GM12878 (cell line): ENCODE measurements at regions not wholly inside any gene's neighbourhood (a gene's known extent, or its start where the extent isn't known, plus 50 kb on each side); places are given as distances from the start of the nearest gene placed in this dataset.

Source experiments
- DPF2 ChIP-seq: fragments of 450-650 bp; IDR thresholded peaks from 2 replicates; pipeline ENCODE4 v1.6.1; 2017; ENCODE audit warnings: mild to moderate bottlenecking
- EZH2 ChIP-seq: IDR thresholded peaks from 2 replicates; pipeline ENCODE4 v1.6.1; 2012; ENCODE audit warnings: low read depth, mild to moderate bottlenecking, control low read depth, inconsistent platforms, low read length, borderline replicate concordance; ENCODE audit not compliant: control insufficient read depth
- FOXK2 ChIP-seq: fragments of 450-650 bp; IDR thresholded peaks from 2 replicates; pipeline ENCODE4 v1.6.1; 2017; ENCODE audit warnings: mild to moderate bottlenecking, moderate library complexity
- GABPA ChIP-seq: IDR thresholded peaks from 2 replicates; pipeline ENCODE4 v1.6.1; 2014; ENCODE audit warnings: antibody characterized with exemption, low read depth, mild to moderate bottlenecking, inconsistent platforms
- PKNOX1 ChIP-seq: fragments of 450-650 bp; IDR thresholded peaks from 2 replicates; pipeline ENCODE4 v1.6.1; 2016; ENCODE audit warnings: mild to moderate bottlenecking
- POLR2AphosphoS2 ChIP-seq: IDR thresholded peaks from 2 replicates; pipeline ENCODE4 v1.6.1; 2011; ENCODE audit warnings: low read depth, mild to moderate bottlenecking, low read length, improper control_type of control experiment, moderate library complexity
- RFX5 ChIP-seq: IDR thresholded peaks from 2 replicates; pipeline ENCODE4 v1.6.1; 2011; ENCODE audit warnings: low read depth, low read length, improper control_type of control experiment
- SIN3A ChIP-seq: IDR thresholded peaks from 2 replicates; pipeline ENCODE4 v1.6.1; 2012; ENCODE audit warnings: low read depth, low read length, improper control_type of control experiment
- WRNIP1 ChIP-seq: IDR thresholded peaks from 2 replicates; pipeline ENCODE4 v1.6.1; 2011; ENCODE audit warnings: low read depth, low read length, improper control_type of control experiment, borderline replicate concordance
- ZNF384 ChIP-seq: IDR thresholded peaks from 2 replicates; pipeline ENCODE4 v1.6.1; 2012; ENCODE audit warnings: low read depth, mild to moderate bottlenecking, low read length, improper control_type of control experiment, borderline replicate concordance
- ZZZ3 ChIP-seq: IDR thresholded peaks from 2 replicates; pipeline ENCODE4 v1.6.1; 2011; ENCODE audit warnings: low read depth; ENCODE audit not compliant: control insufficient read depth, insufficient read length
- TF ChIP-seq, protein P1 (sequence below), 3 experiments: IDR thresholded peaks in 2 of 3; conservative IDR thresholded peaks in 1 of 3; 2 replicates each; pipeline ENCODE4 v1.5.1; 2011; ENCODE audit warnings: low read depth in 3 of 3, low read length in 3 of 3, mild to moderate bottlenecking in 3 of 3, control low read depth in 2 of 3, moderate library complexity in 2 of 3, inconsistent platforms in 1 of 3, mixed read lengths in 1 of 3; ENCODE audit not compliant: control insufficient read depth in 2 of 3, insufficient read depth in 1 of 3; ENCODE audit errors: extremely low read depth in 1 of 3
- TF ChIP-seq, protein P2 (sequence below): fragments of 450-650 bp; formaldehyde crosslinking; IDR thresholded peaks from 2 replicates; pipeline ENCODE4 v1.4.0; 2020; ENCODE audit warnings: mild to moderate bottlenecking, moderate library complexity

DNA sequence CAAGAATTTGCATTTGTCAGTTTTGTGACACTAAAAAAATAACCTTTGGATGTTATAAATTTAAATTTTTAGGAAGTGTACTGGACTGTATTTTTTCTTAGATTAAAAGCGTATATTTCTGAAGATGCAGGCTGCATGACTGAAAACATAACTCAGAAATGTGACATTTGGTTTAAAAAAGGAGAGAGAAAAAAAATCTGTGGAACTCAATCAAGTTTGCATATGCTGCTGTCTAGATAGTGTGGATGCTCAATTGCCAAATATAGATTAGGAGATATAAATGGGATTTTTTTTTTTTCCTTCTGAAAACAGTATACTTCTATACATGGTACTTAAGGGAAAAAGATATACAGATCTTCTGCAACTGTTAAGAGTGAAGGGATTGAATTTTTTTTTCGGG, 402.3 kb downstream of the TAF11L14 start:
- TF ChIP-seq GABPA: no peak
- TF ChIP-seq ZZZ3: no peak
- TF ChIP-seq SIN3A: no peak
- TF ChIP-seq, protein P1, sequence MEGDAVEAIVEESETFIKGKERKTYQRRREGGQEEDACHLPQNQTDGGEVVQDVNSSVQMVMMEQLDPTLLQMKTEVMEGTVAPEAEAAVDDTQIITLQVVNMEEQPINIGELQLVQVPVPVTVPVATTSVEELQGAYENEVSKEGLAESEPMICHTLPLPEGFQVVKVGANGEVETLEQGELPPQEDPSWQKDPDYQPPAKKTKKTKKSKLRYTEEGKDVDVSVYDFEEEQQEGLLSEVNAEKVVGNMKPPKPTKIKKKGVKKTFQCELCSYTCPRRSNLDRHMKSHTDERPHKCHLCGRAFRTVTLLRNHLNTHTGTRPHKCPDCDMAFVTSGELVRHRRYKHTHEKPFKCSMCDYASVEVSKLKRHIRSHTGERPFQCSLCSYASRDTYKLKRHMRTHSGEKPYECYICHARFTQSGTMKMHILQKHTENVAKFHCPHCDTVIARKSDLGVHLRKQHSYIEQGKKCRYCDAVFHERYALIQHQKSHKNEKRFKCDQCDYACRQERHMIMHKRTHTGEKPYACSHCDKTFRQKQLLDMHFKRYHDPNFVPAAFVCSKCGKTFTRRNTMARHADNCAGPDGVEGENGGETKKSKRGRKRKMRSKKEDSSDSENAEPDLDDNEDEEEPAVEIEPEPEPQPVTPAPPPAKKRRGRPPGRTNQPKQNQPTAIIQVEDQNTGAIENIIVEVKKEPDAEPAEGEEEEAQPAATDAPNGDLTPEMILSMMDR (IDR thresholded peaks at IDR 0.05 in 2 of 3, conservative IDR thresholded peaks at IDR 0.05 in 1 of 3; ENCODE audit: control insufficient read depth in 2 of 3, extremely low read depth in 1 of 3, insufficient read depth in 1 of 3, low read depth in 3 of 3, low read length in 3 of 3): no peak
- no peak for TF ChIP-seq POLR2AphosphoS2
- TF ChIP-seq FOXK2: no peak
- no peak for TF ChIP-seq PKNOX1
- no peak for TF ChIP-seq WRNIP1
- TF ChIP-seq EZH2: no peak
- TF ChIP-seq DPF2: no peak
- TF ChIP-seq ZNF384: no peak
- TF ChIP-seq, protein P2, sequence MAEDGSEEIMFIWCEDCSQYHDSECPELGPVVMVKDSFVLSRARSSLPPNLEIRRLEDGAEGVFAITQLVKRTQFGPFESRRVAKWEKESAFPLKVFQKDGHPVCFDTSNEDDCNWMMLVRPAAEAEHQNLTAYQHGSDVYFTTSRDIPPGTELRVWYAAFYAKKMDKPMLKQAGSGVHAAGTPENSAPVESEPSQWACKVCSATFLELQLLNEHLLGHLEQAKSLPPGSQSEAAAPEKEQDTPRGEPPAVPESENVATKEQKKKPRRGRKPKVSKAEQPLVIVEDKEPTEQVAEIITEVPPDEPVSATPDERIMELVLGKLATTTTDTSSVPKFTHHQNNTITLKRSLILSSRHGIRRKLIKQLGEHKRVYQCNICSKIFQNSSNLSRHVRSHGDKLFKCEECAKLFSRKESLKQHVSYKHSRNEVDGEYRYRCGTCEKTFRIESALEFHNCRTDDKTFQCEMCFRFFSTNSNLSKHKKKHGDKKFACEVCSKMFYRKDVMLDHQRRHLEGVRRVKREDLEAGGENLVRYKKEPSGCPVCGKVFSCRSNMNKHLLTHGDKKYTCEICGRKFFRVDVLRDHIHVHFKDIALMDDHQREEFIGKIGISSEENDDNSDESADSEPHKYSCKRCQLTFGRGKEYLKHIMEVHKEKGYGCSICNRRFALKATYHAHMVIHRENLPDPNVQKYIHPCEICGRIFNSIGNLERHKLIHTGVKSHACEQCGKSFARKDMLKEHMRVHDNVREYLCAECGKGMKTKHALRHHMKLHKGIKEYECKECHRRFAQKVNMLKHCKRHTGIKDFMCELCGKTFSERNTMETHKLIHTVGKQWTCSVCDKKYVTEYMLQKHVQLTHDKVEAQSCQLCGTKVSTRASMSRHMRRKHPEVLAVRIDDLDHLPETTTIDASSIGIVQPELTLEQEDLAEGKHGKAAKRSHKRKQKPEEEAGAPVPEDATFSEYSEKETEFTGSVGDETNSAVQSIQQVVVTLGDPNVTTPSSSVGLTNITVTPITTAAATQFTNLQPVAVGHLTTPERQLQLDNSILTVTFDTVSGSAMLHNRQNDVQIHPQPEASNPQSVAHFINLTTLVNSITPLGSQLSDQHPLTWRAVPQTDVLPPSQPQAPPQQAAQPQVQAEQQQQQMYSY (CRISPR knock-in tag): no peak
- no peak for TF ChIP-seq RFX5
